ENCODE measurements at regions not wholly inside any gene's neighbourhood (a gene's known extent, or its start where the extent isn't known, plus 50 kb on each side); places are given as distances from the start of the nearest gene placed in this dataset.

- no peak for TF ChIP-seq CTCF (IDR thresholded peaks at IDR 0.05; ENCODE audit: low read depth, low read length)
- no peak for TF ChIP-seq EZH2phosphoT487 (IDR thresholded peaks at IDR 0.05; ENCODE audit: low read depth)
These were observed 274.4 kb upstream of the SEMA6A start for GRCh38 chr5:116848954-116849581.

All from OCI-LY3 (cell line).